Effector memory CD8-positive, alpha-beta T cell (primary cell): ENCODE measurements at regions not wholly inside any gene's neighbourhood (a gene's known extent, or its start where the extent isn't known, plus 50 kb on each side); places are given as distances from the start of the nearest gene placed in this dataset.

Experiments
- ATAC-seq: fragments of 150-1000 bp; cut with Tn5 transposase; replicated peaks from 2 replicates; pipeline ENCODE4 v1.10.0; 2021; ENCODE audit warnings: mild to moderate bottlenecking, moderate library complexity
- DNase-seq, 3 experiments: peaks; one replicate each; pipeline ENCODE4 v3.0.0; 2021
- H3K27ac Mint-ChIP-seq, 2 donors: one replicate each; pipeline ENCODE4 v1.8.0; 2022; ENCODE audit warnings: mild to moderate bottlenecking in 2 of 2, mixed read lengths in 2 of 2, moderate library complexity in 2 of 2
- H3K27me3 Mint-ChIP-seq, 2 donors: one replicate each; pipeline ENCODE4 v1.8.0; 2022; ENCODE audit warnings: mixed read lengths in 2 of 2
- H3K36me3 Mint-ChIP-seq: one replicate; pipeline ENCODE4 v1.8.0; 2022; ENCODE audit warnings: mild to moderate bottlenecking, moderate library complexity, mixed read lengths; ENCODE audit not compliant: insufficient read depth
- H3K4me1 Mint-ChIP-seq, 2 donors: one replicate each; pipeline ENCODE4 v1.8.0; 2022; ENCODE audit warnings: low read depth in 2 of 2, mixed read lengths in 2 of 2
- H3K4me3 Mint-ChIP-seq, 2 donors: one replicate each; pipeline ENCODE4 v1.8.0; 2022; ENCODE audit warnings: mild to moderate bottlenecking in 2 of 2, mixed read lengths in 2 of 2, moderate library complexity in 2 of 2
- H3K9me3 Mint-ChIP-seq, 2 donors: one replicate each; pipeline ENCODE4 v1.8.0; 2022; ENCODE audit warnings: mixed read lengths in 2 of 2

DNA sequence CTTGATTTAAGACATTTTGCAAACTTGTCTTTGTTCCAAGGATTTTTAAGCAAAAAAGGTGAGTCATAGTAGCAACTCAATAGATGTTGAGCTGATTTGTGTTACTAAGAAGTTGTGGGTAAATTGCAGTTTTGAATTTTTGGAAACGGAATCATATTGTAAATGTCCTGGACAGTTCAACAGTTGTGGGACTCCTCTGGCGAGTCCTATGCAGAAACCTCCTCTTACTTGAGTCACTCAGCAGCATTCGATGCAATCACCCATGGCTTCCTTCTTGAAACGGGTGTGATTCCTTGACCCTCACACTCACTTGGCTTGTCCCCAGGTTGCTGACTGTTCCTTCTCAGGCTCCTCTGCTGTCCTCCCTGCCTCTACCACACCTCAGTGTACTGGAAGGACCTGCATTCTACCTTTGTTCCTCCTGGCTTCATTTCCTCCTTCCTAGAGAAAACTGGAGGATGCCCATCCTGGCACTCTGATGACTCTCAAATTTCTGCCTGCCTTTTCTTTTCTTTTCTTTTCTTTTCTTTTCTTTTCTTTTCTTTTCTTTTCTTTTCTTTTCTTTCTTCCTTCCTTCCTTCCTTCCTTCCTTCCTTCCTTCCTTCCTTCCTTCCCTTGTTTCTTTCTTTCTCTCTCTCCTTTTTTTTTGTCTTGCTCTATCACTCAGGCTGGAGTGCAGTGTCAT, 52.8 kb upstream of the DGKG start:
- DNase-seq, result no peak

DNA sequence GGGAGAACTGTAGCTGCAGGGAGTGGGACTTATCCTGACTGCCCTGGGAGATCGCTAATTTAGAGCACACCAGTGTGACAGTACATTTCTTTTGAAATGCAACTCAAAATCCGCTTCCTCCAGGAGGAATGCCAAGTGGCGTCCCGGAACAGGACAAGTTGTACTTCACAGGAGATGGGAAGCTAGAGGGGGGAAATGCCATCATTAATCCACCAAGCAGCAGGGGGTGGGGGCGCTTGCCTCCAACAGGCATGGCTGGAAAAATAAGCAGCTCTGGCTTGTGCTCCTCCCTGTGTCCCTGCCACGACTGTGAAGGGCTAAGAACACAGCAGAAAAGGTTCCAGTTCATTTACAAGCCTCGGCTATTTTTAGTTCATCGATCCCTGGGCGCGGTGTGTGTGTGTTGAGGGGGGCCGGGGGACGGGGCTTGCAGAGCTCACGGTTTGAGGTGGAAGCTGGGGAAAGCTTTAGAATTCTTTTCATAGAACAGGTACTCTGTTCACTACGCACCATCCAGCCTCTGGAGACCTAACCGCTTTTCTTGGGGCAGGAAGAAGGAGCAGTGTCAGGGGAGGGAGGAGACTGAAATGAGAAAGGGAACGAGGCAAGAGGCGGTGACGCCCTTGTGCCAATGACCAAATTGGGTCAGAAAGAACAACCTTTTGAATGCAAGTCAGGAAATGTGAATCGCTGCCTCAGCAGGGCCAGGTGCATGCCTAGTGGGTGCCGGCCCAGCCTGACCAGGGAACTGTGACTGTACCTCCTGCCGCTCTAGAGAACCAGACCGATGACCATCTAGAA, 51.8 kb upstream of the DGKG start:
- Mint-ChIP-seq H3K9me3 (no peaks in the 10 kb centered on the region), H3K27ac (peak overlapping the region in 1 of 2 donors; percentile 81), H3K36me3 (no peaks in the 10 kb centered on the region), H3K4me3 (peak overlapping the region; percentile 65 to 66), H3K27me3 (peaks cover 26 to 51% of the 10 kb centered on the region in 2 donors), H3K4me1 (peaks cover 0 to 6% of the 10 kb centered on the region in 2 donors)
- ATAC-seq, result peak; percentile 76
- peak in 1 of 3 experiments; percentile 13 for DNase-seq

More for the DNA sequence above, 52.8 kb upstream of the DGKG start:
- Mint-ChIP-seq H3K4me1 (peaks cover 0 to 6% of the 10 kb centered on the region in 2 donors), H3K27me3 (peaks cover 15 to 40% of the 10 kb centered on the region in 2 donors), H3K4me3 (peak overlapping the region in 1 of 2 donors; percentile 66), H3K36me3 (no peaks in the 10 kb centered on the region), H3K9me3 (no peaks in the 10 kb centered on the region), H3K27ac (peak overlapping the region in 1 of 2 donors; percentile 7)
- no peak for ATAC-seq

DNA sequence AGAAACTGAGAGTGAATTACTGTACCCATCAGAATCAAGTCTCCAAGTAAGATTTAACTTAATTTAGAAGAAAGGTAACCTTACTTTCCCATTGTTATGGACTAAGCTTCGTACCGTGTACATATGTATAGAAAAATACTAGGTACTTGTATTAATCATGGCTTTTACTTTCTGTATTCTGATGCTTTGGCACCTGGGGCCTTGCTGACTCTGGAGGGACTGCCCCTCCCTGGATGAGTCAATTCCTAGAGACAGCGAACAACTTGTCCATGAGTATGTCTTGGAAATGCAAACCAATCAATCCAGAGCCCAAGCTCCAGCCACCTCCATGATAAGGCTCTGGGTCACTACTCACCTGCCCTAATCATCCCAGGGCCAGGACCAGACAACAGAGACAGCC, 50.0 kb upstream of the DGKG start:
- H3K27ac Mint-ChIP-seq, result no peak overlapping the region
- H3K36me3 Mint-ChIP-seq, result no peaks in the 10 kb centered on the region
- ATAC-seq (no peak), DNase-seq (no peak)
- H3K4me1 Mint-ChIP-seq, result peaks cover 0 to 6% of the 10 kb centered on the region in 2 donors
- H3K4me3 Mint-ChIP-seq, result no peak overlapping the region
- H3K9me3 Mint-ChIP-seq, result no peaks in the 10 kb centered on the region
- H3K27me3 Mint-ChIP-seq, result peaks cover 19 to 44% of the 10 kb centered on the region in 2 donors
